ENCODE measurements at regions not wholly inside any gene's neighbourhood (a gene's known extent, or its start where the extent isn't known, plus 50 kb on each side); places are given as distances from the start of the nearest gene placed in this dataset.
"Not testable (repeated sequence)": the region's sequence is repeated elsewhere in the genome, so short reads cannot be mapped to it uniquely, and the experiment has no call there.

- DNase-seq (ENCODE audit: low spot score), result no peak
- Mint-ChIP-seq H3K4me1 (ENCODE audit: low read depth) (no peaks in the 10 kb centered on the region), H3K4me3 (no peak overlapping the region), H3K27me3 (ENCODE audit: low read depth) (no peaks in the 10 kb centered on the region), H3K36me3 (ENCODE audit: low read depth) (no peaks in the 10 kb centered on the region), H3K9me3 (no peaks in the 10 kb centered on the region), H3K27ac (no peak overlapping the region)
Observed at GRCh38 chr4:54840992-54841768, 183.4 kb downstream of the KIT start.

GRCh38 chr4:54840430-54840829, 182.7 kb downstream of the KIT start:
- no peaks in the 10 kb centered on the region for H3K36me3 Mint-ChIP-seq (ENCODE audit: low read depth)
- H3K27me3 Mint-ChIP-seq (ENCODE audit: low read depth), result no peaks in the 10 kb centered on the region
- no peak for DNase-seq (ENCODE audit: low spot score)
- H3K27ac Mint-ChIP-seq, result no peak overlapping the region
- no peaks in the 10 kb centered on the region for H3K4me1 Mint-ChIP-seq (ENCODE audit: low read depth)
- H3K4me3 Mint-ChIP-seq, result no peak overlapping the region
- H3K9me3 Mint-ChIP-seq, result no peaks in the 10 kb centered on the region

DNA sequence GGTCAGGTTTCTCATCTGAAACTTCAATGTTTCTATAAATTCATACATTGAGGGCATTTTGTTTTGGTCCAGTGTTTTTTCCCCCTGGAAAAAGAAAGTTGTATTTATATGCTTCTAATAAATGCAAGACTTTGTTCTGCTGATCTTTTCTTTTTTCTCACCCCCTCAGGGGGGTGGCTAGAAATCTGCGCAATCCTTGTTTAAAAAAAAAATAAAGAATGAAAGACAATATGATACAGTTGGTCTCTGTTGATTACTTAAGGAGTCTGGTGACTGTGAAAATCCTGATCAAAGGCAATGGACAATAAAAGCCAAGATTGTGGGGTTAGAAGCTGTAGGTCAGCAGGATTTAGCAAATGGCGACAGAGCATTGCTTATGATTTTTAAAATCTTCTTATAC, 180.5 kb downstream of the KIT start:
- no peaks in the 10 kb centered on the region for H3K4me1 Mint-ChIP-seq (ENCODE audit: low read depth)
- H3K36me3 Mint-ChIP-seq (ENCODE audit: low read depth), result no peaks in the 10 kb centered on the region
- H3K9me3 Mint-ChIP-seq, result no peaks in the 10 kb centered on the region
- H3K27me3 Mint-ChIP-seq (ENCODE audit: low read depth), result no peaks in the 10 kb centered on the region
- no peak overlapping the region for H3K4me3 Mint-ChIP-seq
- H3K27ac Mint-ChIP-seq, result no peak overlapping the region
- no peak for DNase-seq (ENCODE audit: low spot score)

DNA sequence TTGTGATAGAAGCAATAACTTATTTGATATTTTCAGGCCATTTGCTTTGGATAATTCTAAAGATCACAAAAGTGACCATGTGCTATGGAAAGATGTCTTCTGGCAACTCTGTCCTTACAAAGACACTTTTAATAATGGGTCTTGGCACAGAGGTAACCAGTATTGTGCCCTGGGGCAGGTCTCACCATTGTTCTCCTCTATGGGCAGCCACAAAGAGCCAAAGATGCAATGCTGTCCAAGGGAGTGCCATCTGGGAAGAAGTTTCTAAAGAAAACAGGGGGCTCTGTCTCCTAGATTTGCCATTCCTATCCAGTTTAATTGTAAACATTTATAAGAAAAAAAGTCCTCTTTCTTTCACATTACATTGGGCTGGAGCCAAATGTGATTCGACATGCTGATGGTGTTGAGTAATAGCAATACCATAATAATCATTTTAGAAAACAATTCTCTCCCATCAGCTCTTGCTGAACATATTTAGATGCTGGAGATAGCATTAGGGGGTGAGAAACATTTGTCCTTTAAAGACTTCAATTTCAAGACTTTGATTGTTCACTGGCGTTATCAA, 179.9 kb downstream of the KIT start:
- Mint-ChIP-seq H3K27ac (no peak overlapping the region), H3K27me3 (ENCODE audit: low read depth) (no peaks in the 10 kb centered on the region), H3K9me3 (no peaks in the 10 kb centered on the region), H3K36me3 (ENCODE audit: low read depth) (no peaks in the 10 kb centered on the region), H3K4me3 (no peak overlapping the region), H3K4me1 (ENCODE audit: low read depth) (no peaks in the 10 kb centered on the region)
- no peak for DNase-seq (ENCODE audit: low spot score)

GRCh38 chr4:54828361-54828760, 170.6 kb downstream of the KIT start:
- H3K36me3 Mint-ChIP-seq (ENCODE audit: low read depth); H3K27ac Mint-ChIP-seq; H3K4me1 Mint-ChIP-seq (ENCODE audit: low read depth); H3K4me3 Mint-ChIP-seq; DNase-seq (ENCODE audit: low spot score); H3K27me3 Mint-ChIP-seq (ENCODE audit: low read depth): not testable (repeated sequence)
- H3K9me3 Mint-ChIP-seq, result peaks cover 20% of the 10 kb centered on the region

DNA sequence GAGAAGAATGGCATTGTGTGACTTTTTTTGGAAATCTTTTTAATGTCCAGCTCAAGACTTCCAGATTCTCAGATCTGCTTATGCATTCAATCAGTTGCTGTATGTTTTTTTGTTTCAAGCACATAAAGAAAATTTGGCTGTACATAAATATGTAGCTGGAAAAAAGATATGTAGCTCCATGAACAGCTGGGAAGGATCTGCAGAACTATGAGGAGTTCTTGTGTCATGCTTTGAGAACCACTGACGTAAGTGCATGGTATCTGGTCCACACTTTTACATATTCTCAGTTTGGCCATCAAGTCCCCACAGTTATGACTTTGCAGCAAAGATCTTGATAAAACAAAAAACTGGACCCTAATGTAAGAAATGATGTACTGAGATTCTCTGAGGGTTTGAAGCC, 165.9 kb downstream of the KIT start:
- H3K4me1 Mint-ChIP-seq (ENCODE audit: low read depth), result no peaks in the 10 kb centered on the region
- H3K4me3 Mint-ChIP-seq, result no peak overlapping the region

DNA sequence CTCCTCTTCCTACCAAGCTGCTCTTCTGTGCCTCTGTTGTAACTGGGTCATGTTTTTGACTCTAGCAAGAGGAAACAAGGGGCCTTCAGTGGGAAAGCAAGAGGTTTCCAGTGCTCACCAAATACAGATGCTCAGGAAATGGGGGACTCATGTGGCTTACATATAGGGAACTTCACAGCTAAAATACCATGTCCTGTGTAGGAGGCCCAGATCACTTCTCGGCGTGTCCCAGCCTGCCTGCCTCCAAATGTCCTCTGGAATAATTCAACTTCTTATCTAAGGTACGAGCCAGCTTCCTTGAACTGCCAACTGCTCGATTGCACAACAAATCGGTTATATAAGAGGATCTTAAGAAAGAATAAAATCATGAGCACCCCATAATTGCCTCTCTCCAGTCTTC, 161.3 kb downstream of the KIT start:
- Mint-ChIP-seq H3K4me1 (ENCODE audit: low read depth) (no peaks in the 10 kb centered on the region), H3K27me3 (ENCODE audit: low read depth) (no peaks in the 10 kb centered on the region), H3K4me3 (no peak overlapping the region), H3K9me3 (no peaks in the 10 kb centered on the region), H3K27ac (no peak overlapping the region), H3K36me3 (ENCODE audit: low read depth) (no peaks in the 10 kb centered on the region)
- no peak for DNase-seq (ENCODE audit: low spot score)

More for the DNA sequence above, 165.9 kb downstream of the KIT start:
- H3K36me3 Mint-ChIP-seq (ENCODE audit: low read depth), result no peaks in the 10 kb centered on the region
- peaks cover 5% of the 10 kb centered on the region for H3K9me3 Mint-ChIP-seq
- DNase-seq (ENCODE audit: low spot score), result no peak
- no peaks in the 10 kb centered on the region for H3K27me3 Mint-ChIP-seq (ENCODE audit: low read depth)
- no peak overlapping the region for H3K27ac Mint-ChIP-seq

GRCh38 chr4:54818481-54818880, 160.7 kb downstream of the KIT start:
- no peaks in the 10 kb centered on the region for H3K36me3 Mint-ChIP-seq (ENCODE audit: low read depth)
- H3K27me3 Mint-ChIP-seq (ENCODE audit: low read depth), result no peaks in the 10 kb centered on the region
- no peak overlapping the region for H3K27ac Mint-ChIP-seq
- no peak overlapping the region for H3K4me3 Mint-ChIP-seq
- H3K9me3 Mint-ChIP-seq, result no peaks in the 10 kb centered on the region
- no peak for DNase-seq (ENCODE audit: low spot score)
- no peaks in the 10 kb centered on the region for H3K4me1 Mint-ChIP-seq (ENCODE audit: low read depth)

GRCh38 chr4:54813674-54814073, 155.9 kb downstream of the KIT start:
- Mint-ChIP-seq H3K9me3 (peaks cover 6% of the 10 kb centered on the region), H3K4me1 (ENCODE audit: low read depth) (no peaks in the 10 kb centered on the region), H3K27ac (no peak overlapping the region), H3K27me3 (ENCODE audit: low read depth) (no peaks in the 10 kb centered on the region), H3K4me3 (no peak overlapping the region), H3K36me3 (ENCODE audit: low read depth) (no peaks in the 10 kb centered on the region)
- no peak for DNase-seq (ENCODE audit: low spot score)

- H3K9me3 Mint-ChIP-seq, result no peaks in the 10 kb centered on the region
- H3K4me3 Mint-ChIP-seq, result no peak overlapping the region
- H3K36me3 Mint-ChIP-seq (ENCODE audit: low read depth), result no peaks in the 10 kb centered on the region
- no peak for DNase-seq (ENCODE audit: low spot score)
- no peak overlapping the region for H3K27ac Mint-ChIP-seq
- no peaks in the 10 kb centered on the region for H3K4me1 Mint-ChIP-seq (ENCODE audit: low read depth)
- peaks cover 2% of the 10 kb centered on the region for H3K27me3 Mint-ChIP-seq (ENCODE audit: low read depth)
Observed at GRCh38 chr4:54806351-54806750, 148.6 kb downstream of the KIT start.

- no peaks in the 10 kb centered on the region for H3K9me3 Mint-ChIP-seq
- no peaks in the 10 kb centered on the region for H3K4me1 Mint-ChIP-seq (ENCODE audit: low read depth)
- DNase-seq (ENCODE audit: low spot score), result no peak
- H3K36me3 Mint-ChIP-seq (ENCODE audit: low read depth), result no peaks in the 10 kb centered on the region
- H3K4me3 Mint-ChIP-seq, result no peak overlapping the region
- H3K27ac Mint-ChIP-seq, result no peak overlapping the region
- no peaks in the 10 kb centered on the region for H3K27me3 Mint-ChIP-seq (ENCODE audit: low read depth)
Observed at GRCh38 chr4:54802336-54802735, 144.6 kb downstream of the KIT start.

DNA sequence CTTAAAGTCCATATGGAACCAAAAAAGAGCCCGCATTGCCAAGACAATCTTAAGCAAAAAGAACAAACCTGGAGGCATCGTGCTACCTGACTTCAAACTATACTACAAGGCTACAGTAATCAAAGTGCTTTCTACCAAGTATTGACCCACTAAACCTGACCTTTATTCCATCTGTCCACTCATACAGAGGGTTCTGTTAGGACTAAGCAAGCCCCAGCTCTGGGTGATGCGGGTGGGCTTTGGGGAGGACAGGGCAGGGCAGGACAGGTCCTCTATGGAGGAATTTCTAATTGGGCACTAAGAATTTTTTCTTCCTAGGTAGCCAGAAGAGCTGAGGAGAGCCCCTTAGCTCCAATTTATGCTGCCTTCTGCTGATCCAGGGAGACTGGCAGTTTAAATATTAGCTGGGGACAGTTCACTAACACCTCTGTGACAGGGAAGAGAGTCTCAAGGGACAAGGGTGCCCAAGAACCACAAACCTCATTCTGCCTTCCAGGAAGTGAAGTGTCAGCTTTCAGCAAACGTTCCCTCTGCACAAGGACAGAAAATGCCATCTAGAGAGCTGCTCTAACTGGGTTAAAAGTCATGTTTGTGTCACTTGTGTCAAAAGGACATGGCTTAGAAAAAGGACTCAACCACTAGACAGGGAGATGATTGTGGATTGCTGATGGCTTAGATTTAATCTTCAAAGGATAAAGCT, 143.2 kb downstream of the KIT start:
- Mint-ChIP-seq H3K36me3 (ENCODE audit: low read depth) (no peaks in the 10 kb centered on the region), H3K9me3 (no peaks in the 10 kb centered on the region), H3K27ac (no peak overlapping the region), H3K4me3 (no peak overlapping the region), H3K4me1 (ENCODE audit: low read depth) (no peaks in the 10 kb centered on the region), H3K27me3 (ENCODE audit: low read depth) (no peaks in the 10 kb centered on the region)
- DNase-seq (ENCODE audit: low spot score), result no peak

DNA sequence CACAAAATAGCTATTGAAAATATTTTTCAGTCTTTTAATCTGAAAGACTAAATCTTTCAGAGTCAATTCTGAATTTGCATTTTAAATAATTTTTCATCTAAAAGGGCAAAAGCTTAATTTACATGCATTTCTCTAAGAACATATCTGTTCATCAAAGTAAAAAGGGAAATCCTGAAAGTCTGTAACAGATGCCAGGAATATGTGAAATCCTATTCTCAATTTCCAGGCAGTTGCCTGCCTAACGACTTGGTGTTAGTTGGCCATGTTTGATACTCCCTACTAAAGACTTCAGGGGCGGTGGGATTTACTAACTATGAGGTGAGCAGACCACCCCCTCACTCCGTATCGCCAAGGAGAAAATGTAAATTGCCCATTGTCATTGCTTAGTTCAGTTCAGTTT, 136.8 kb downstream of the KIT start:
- Mint-ChIP-seq H3K27ac (no peak overlapping the region), H3K27me3 (ENCODE audit: low read depth) (no peaks in the 10 kb centered on the region), H3K4me1 (ENCODE audit: low read depth) (no peaks in the 10 kb centered on the region), H3K4me3 (no peak overlapping the region), H3K36me3 (ENCODE audit: low read depth) (no peaks in the 10 kb centered on the region), H3K9me3 (no peaks in the 10 kb centered on the region)
- no peak for DNase-seq (ENCODE audit: low spot score)

DNA sequence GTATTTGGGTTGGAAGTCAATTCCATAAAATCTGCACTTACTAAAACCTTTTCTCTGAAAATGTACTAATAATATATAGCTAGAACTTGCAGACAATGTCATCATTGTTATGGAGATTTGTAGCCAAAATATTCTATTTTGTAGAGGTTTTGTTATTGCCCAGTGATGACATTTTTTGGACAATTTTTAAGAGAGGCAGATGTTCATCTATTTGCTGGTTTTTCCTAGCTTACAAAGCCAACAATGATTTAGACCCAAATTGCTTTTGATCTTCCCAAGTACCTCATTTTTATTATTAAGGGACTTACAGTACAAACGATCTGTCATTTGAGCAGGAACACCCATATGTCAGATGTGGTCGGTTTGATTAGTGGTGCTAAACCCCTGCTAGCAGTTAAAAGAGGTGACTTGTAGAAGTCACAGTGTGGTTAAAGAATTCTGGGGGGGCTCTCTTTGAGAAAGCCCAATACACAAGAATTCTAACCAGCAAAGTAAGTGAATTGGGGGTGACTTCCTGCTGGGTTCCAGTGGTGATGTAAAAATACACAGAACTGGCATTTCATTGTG, 136.2 kb downstream of the KIT start:
- no peaks in the 10 kb centered on the region for H3K27me3 Mint-ChIP-seq (ENCODE audit: low read depth)
- H3K4me1 Mint-ChIP-seq (ENCODE audit: low read depth), result no peaks in the 10 kb centered on the region
- H3K4me3 Mint-ChIP-seq, result no peak overlapping the region
- H3K27ac Mint-ChIP-seq, result no peak overlapping the region
- no peaks in the 10 kb centered on the region for H3K36me3 Mint-ChIP-seq (ENCODE audit: low read depth)
- DNase-seq (ENCODE audit: low spot score), result no peak
- H3K9me3 Mint-ChIP-seq, result no peaks in the 10 kb centered on the region

Measured in T-helper 2 cell treated with Interferon-gamma antibody and Interleukin-4, amounts not matched to agents 5 μg/mL and 100 μg/mL, for 36 hours (primary cell).